ENCODE measurements at regions not wholly inside any gene's neighbourhood (a gene's known extent, or its start where the extent isn't known, plus 50 kb on each side); places are given as distances from the start of the nearest gene placed in this dataset.

GRCh38 chrX:151796576-151796975 is 62.0 kb downstream of the CNGA2 start:
- no peak for DNase-seq

GRCh38 chrX:151801980-151802379 is 67.4 kb downstream of the CNGA2 start:
- no peak for DNase-seq

- DNase-seq = no peak
Observed at GRCh38 chrX:151806967-151807540, 72.5 kb downstream of the CNGA2 start.

- DNase-seq = no peak
Observed at GRCh38 chrX:151812661-151813060, 78.1 kb downstream of the CNGA2 start.

GRCh38 chrX:151814767-151815166 is 80.2 kb downstream of the CNGA2 start:
- DNase-seq = no peak

- DNase-seq = peak; percentile 41
Observed at GRCh38 chrX:151815398-151815797, 80.9 kb downstream of the CNGA2 start.

GRCh38 chrX:151816934-151817333 is 82.4 kb downstream of the CNGA2 start:
- DNase-seq = peak; percentile 12

GRCh38 chrX:151818828-151819227 is 84.3 kb downstream of the CNGA2 start:
- DNase-seq = no peak

GRCh38 chrX:151821226-151821625 is 86.7 kb downstream of the CNGA2 start:
- DNase-seq = no peak

- no peak for DNase-seq
Observed at GRCh38 chrX:151825007-151825406, 87.7 kb upstream of the MAGEA4 start.

GRCh38 chrX:151825925-151826485 is 86.7 kb upstream of the MAGEA4 start:
- DNase-seq = peak; percentile 77

- DNase-seq = no peak
Observed at GRCh38 chrX:151828439-151829080, 84.1 kb upstream of the MAGEA4 start.

- DNase-seq = no peak
Observed at GRCh38 chrX:151830911-151831310, 81.8 kb upstream of the MAGEA4 start.

- no peak for DNase-seq
Observed at GRCh38 chrX:151852294-151852693, 60.4 kb upstream of the MAGEA4 start.

GRCh38 chrX:151854726-151855495 is 57.8 kb upstream of the MAGEA4 start:
- DNase-seq = no peak

- DNase-seq = no peak
Observed at GRCh38 chrX:151859481-151859880, 53.2 kb upstream of the MAGEA4 start.

- DNase-seq = no peak
Observed at GRCh38 chrX:151860827-151861226, 51.9 kb upstream of the MAGEA4 start.
